H1 (cell line): ENCODE measurements at regions not wholly inside any gene's neighbourhood (a gene's known extent, or its start where the extent isn't known, plus 50 kb on each side); places are given as distances from the start of the nearest gene placed in this dataset.

Source experiments
- CTCF ChIA-PET: fragments of 300-600 bp; sonication (Branson Sonifier 250); formaldehyde crosslinking; loops from one replicate; lab custom pipeline; 2021; ENCODE audit not compliant: partially characterized antibody; lab: Charles Lee
- POLR2A ChIA-PET: fragments of 300-600 bp; sonication (Branson Sonifier 250); formaldehyde crosslinking; loops from one replicate; lab custom pipeline; 2021; ENCODE audit warnings: inconsistent platforms; ENCODE audit not compliant: partially characterized antibody; lab: Charles Lee
- DNase-seq, 2 experiments: peaks; one replicate each; pipeline versions ENCODE4 v3.0.0 to v3.0.0-alpha.2; 2010 to 2022; ENCODE audit warnings: low spot score in 2 of 2, low read depth in 1 of 2, mixed read lengths in 1 of 2
- FAIRE-seq: peaks from 2 replicates; lab custom pipeline; 2011; peaks lifted over from hg19 to GRCh38; lab: Jason Lieb, UNC
- H2AFZ ChIP-seq: 2 replicates; pipeline ENCODE4 v1.8.1; 2012; ENCODE audit warnings: low read length, inconsistent platforms
- H2AK5ac ChIP-seq: 2 replicates; pipeline ENCODE4 v1.6.1; 2013; ENCODE audit warnings: low read depth, low read length
- H2BK120ac ChIP-seq: replicated peaks from 2 replicates; pipeline ENCODE3; 2013; ENCODE audit warnings: low read depth, low read length, inconsistent platforms
- H2BK12ac ChIP-seq: 2 replicates; pipeline ENCODE4 v1.6.1; 2013; ENCODE audit warnings: low read depth, low read length
- H2BK15ac ChIP-seq: 2 replicates; pipeline ENCODE4 v1.6.1; 2013; ENCODE audit warnings: low read length
- H2BK20ac ChIP-seq: 2 replicates; pipeline ENCODE4 v1.6.1; 2013; ENCODE audit warnings: low read length
- H2BK5ac ChIP-seq: 2 replicates; pipeline ENCODE4 v1.6.1; 2013; ENCODE audit warnings: low read depth, low read length
- H3K14ac ChIP-seq: 2 replicates; pipeline ENCODE4 v1.6.1; 2013; ENCODE audit warnings: inconsistent platforms; ENCODE audit not compliant: insufficient read length
- H3K18ac ChIP-seq: 2 replicates; pipeline ENCODE4 v1.6.1; 2013; ENCODE audit warnings: low read length; ENCODE audit errors: extremely low read depth
- H3K23ac ChIP-seq: 2 replicates; pipeline ENCODE4 v1.6.1; 2013; ENCODE audit warnings: inconsistent platforms; ENCODE audit not compliant: insufficient read length
- H3K23me2 ChIP-seq: 2 replicates; pipeline ENCODE4 v1.6.1; 2013; ENCODE audit warnings: low read depth, low read length
- H3K27ac ChIP-seq: 2 replicates; pipeline ENCODE4 v1.6.1; 2011; ENCODE audit warnings: low read depth, low read length, inconsistent platforms
- H3K27me3 ChIP-seq, 4 experiments: replicated peaks in 1 of 4; 1 replicate in 1 of 4; 2 replicates in 3 of 4; pipeline versions ENCODE4 v1.6.1 to v1.8.1; 2011 to 2013; ENCODE audit warnings: low read length in 3 of 4, mild to moderate bottlenecking in 3 of 4, inconsistent platforms in 2 of 4, mixed read lengths in 2 of 4, moderate library complexity in 1 of 4; ENCODE audit not compliant: control insufficient read depth in 3 of 4, insufficient read depth in 3 of 4; ENCODE audit errors: extremely low read depth in 1 of 4
- H3K36me3 ChIP-seq, 4 experiments: 2 replicates each; pipeline versions ENCODE4 v1.6.1 to v1.8.1; 2011 to 2013; ENCODE audit warnings: mild to moderate bottlenecking in 4 of 4, low read length in 3 of 4, moderate library complexity in 2 of 4, control low read depth in 1 of 4, inconsistent platforms in 1 of 4; ENCODE audit not compliant: insufficient read depth in 4 of 4, control insufficient read depth in 2 of 4
- H3K4ac ChIP-seq: replicated peaks from 2 replicates; pipeline ENCODE3; 2013; ENCODE audit warnings: low read length, low read depth, mixed read lengths, inconsistent platforms; ENCODE audit not compliant: insufficient read length
- H3K4me1 ChIP-seq, 4 experiments: replicated peaks in 1 of 4; 1 replicate in 1 of 4; 2 replicates in 3 of 4; pipeline versions ENCODE4 v1.6.1 to v1.8.1; 2011 to 2013; ENCODE audit warnings: low read length in 3 of 4, inconsistent platforms in 2 of 4, mixed read lengths in 1 of 4; ENCODE audit not compliant: insufficient read depth in 4 of 4, control insufficient read depth in 3 of 4
- H3K4me2 ChIP-seq, 2 experiments: 2 replicates each; pipeline versions ENCODE4 v1.6.1 to v1.8.1; 2011 to 2013; ENCODE audit warnings: low read depth in 2 of 2, low read length in 2 of 2, control low read depth in 1 of 2, inconsistent platforms in 1 of 2, mild to moderate bottlenecking in 1 of 2; ENCODE audit not compliant: insufficient read depth in 1 of 2
- H3K4me3 ChIP-seq, 4 experiments: fragments of 200-600, 300-600 bp in 1 of 4; sonication (generic), shearing (Covaris generic), sonication (Bioruptor Twin) in 1 of 4; 2 replicates each; pipeline versions ENCODE4 v1.5.1 to v1.8.1; 2011 to 2016; ENCODE audit warnings: low read length in 4 of 4, low read depth in 3 of 4, control low read depth in 2 of 4, inconsistent platforms in 2 of 4, mild to moderate bottlenecking in 2 of 4, mixed read lengths in 1 of 4, moderate library complexity in 1 of 4; ENCODE audit not compliant: insufficient read depth in 2 of 4; ENCODE audit errors: extremely low read depth in 1 of 4
- H3K56ac ChIP-seq: replicated peaks from 2 replicates; pipeline ENCODE3; 2013; ENCODE audit warnings: low read depth, mild to moderate bottlenecking, mixed read lengths, low read length, inconsistent platforms; ENCODE audit not compliant: insufficient read length
- H3K79me1 ChIP-seq: 2 replicates; pipeline ENCODE4 v1.6.1; 2013; ENCODE audit warnings: low read depth, low read length, control low read depth
- H3K79me2 ChIP-seq, 2 experiments: 2 replicates each; pipeline versions ENCODE4 v1.6.1 to v1.8.1; 2012 to 2013; ENCODE audit warnings: low read length in 2 of 2, mild to moderate bottlenecking in 2 of 2, inconsistent platforms in 1 of 2; ENCODE audit not compliant: insufficient read depth in 2 of 2, control insufficient read depth in 1 of 2
- H3K9ac ChIP-seq, 4 experiments: replicated peaks in 1 of 4; 1 replicate in 1 of 4; 2 replicates in 3 of 4; pipeline versions ENCODE4 v1.6.1 to v1.8.1; 2011 to 2013; ENCODE audit warnings: low read depth in 3 of 4, low read length in 3 of 4, control low read depth in 2 of 4, mild to moderate bottlenecking in 2 of 4, moderate library complexity in 2 of 4, inconsistent platforms in 1 of 4; ENCODE audit errors: extremely low read depth in 1 of 4
- H3K9me3 ChIP-seq, 2 experiments: 2 replicates each; pipeline versions ENCODE4 v1.6.1 to v1.8.1; 2012 to 2013; ENCODE audit warnings: mild to moderate bottlenecking in 2 of 2, moderate library complexity in 2 of 2, control low read depth in 1 of 2, inconsistent platforms in 1 of 2, low read depth in 1 of 2, low read length in 1 of 2, mixed read lengths in 1 of 2; ENCODE audit not compliant: insufficient read depth in 2 of 2
- H4K20me1 ChIP-seq, 2 experiments: replicated peaks in 1 of 2; 2 replicates each; pipeline versions ENCODE3 to v1.8.1; 2011 to 2013; ENCODE audit warnings: inconsistent platforms in 2 of 2, low read length in 2 of 2, mild to moderate bottlenecking in 1 of 2; ENCODE audit not compliant: insufficient read depth in 2 of 2, control insufficient read depth in 1 of 2
- H4K5ac ChIP-seq: 2 replicates; pipeline ENCODE4 v1.6.1; 2013; ENCODE audit warnings: low read length, low read depth, mixed read lengths, inconsistent platforms; ENCODE audit not compliant: insufficient read length
- H4K8ac ChIP-seq: 2 replicates; pipeline ENCODE4 v1.8.0; 2013; ENCODE audit warnings: mild to moderate bottlenecking, moderate library complexity, low read length, inconsistent platforms; ENCODE audit not compliant: insufficient read depth; ENCODE audit errors: extremely low read depth
- H4K91ac ChIP-seq: replicated peaks from 2 replicates; pipeline ENCODE3; 2013; ENCODE audit warnings: low read length, mixed read lengths, inconsistent platforms; ENCODE audit not compliant: insufficient read length
- CHD1 ChIP-seq: IDR thresholded peaks from 2 replicates; pipeline ENCODE4 v1.6.1; 2012; ENCODE audit warnings: low read depth, low read length, improper control_type of control experiment
- CTBP2 ChIP-seq: IDR thresholded peaks from 2 replicates; pipeline ENCODE4 v1.7.0; 2011; ENCODE audit warnings: borderline replicate concordance, mild to moderate bottlenecking, moderate library complexity, mixed read lengths, low read length; ENCODE audit not compliant: insufficient read depth, insufficient read length
- EP300 ChIP-seq, 2 experiments: IDR thresholded peaks; 1 replicate in 1 of 2; 2 replicates in 1 of 2; pipeline ENCODE4 v1.6.1; 2011 to 2012; ENCODE audit warnings: low read depth in 2 of 2, low read length in 2 of 2, mild to moderate bottlenecking in 2 of 2, borderline replicate concordance in 1 of 2, inconsistent platforms in 1 of 2, moderate library complexity in 1 of 2
- FOSL1 ChIP-seq: IDR thresholded peaks from 2 replicates; pipeline ENCODE4 v1.6.1; 2011; ENCODE audit warnings: mild to moderate bottlenecking, low read depth, low read length, moderate library complexity; ENCODE audit not compliant: insufficient read depth
- POLR2A ChIP-seq, 2 experiments: IDR thresholded peaks; 1 replicate in 1 of 2; 2 replicates in 1 of 2; pipeline ENCODE4 v1.6.1; 2011; ENCODE audit warnings: low read depth in 2 of 2, low read length in 2 of 2, mild to moderate bottlenecking in 2 of 2; ENCODE audit errors: control extremely low read depth in 1 of 2
- SIN3A ChIP-seq, 2 experiments: IDR thresholded peaks in 1 of 2; conservative IDR thresholded peaks in 1 of 2; 2 replicates each; pipeline ENCODE4 v1.6.1; 2011 to 2012; ENCODE audit warnings: low read length in 2 of 2, improper control_type of control experiment in 1 of 2, low read depth in 1 of 2, mild to moderate bottlenecking in 1 of 2
- SIRT6 ChIP-seq: IDR thresholded peaks from one replicate; pipeline ENCODE4 v1.7.1; 2012; ENCODE audit warnings: low read length, inconsistent platforms
- SRF ChIP-seq: IDR thresholded peaks from 2 replicates; pipeline ENCODE4 v1.6.1; 2011; ENCODE audit warnings: mild to moderate bottlenecking, low read depth, low read length, moderate library complexity
- YY1 ChIP-seq: IDR thresholded peaks from 2 replicates; pipeline ENCODE4 v1.6.1; 2011; ENCODE audit warnings: low read depth, mild to moderate bottlenecking, low read length
- WGBS, 2 experiments: shearing (Covaris generic) in 1 of 2; methylation state at CpG; one replicate each; pipeline versions ENCODE4 v1.1.6 to v1.1.7; 2013 to 2015; ENCODE audit warnings: low lambda C conversion rate in 2 of 2, mixed read lengths in 2 of 2, inconsistent platforms in 1 of 2, low coverage in 1 of 2, missing lambda C conversion rate in 1 of 2; ENCODE audit not compliant: insufficient replicate concordance in 2 of 2, insufficient coverage in 1 of 2, insufficient read length in 1 of 2; ENCODE audit errors: extremely low coverage in 1 of 2, missing lambda C conversion rate in 1 of 2; 5-methylcytosine and 5-hydroxymethylcytosine counted together
- TF ChIP-seq, protein P1 (sequence below): IDR thresholded peaks from 2 replicates; pipeline ENCODE4 v1.6.1; 2012; ENCODE audit warnings: inconsistent platforms

- no peak overlapping the region for H3K9ac ChIP-seq
- no peak overlapping the region for H3K4ac ChIP-seq
- no peaks in the 10 kb centered on the region; the same call in 1 of the 2 replicates for H3K23me2 ChIP-seq
- no peaks in the 10 kb centered on the region for H3K27me3 ChIP-seq
- H2BK120ac ChIP-seq, result no peak overlapping the region
- no peak overlapping the region for H3K56ac ChIP-seq
- no peaks in the 10 kb centered on the region for H3K79me2 ChIP-seq
- H3K23ac ChIP-seq, result no peak overlapping the region
- no peaks in the 10 kb centered on the region for H3K4me1 ChIP-seq
- FAIRE-seq, result no peak
- WGBS, 2 experiments, result 82% methylated on average over 3 of the region's 3 CpGs; no CpG with 5 or more reads in 1 of the 2 experiments
- H2AK5ac ChIP-seq, result no peak overlapping the region
- H4K8ac ChIP-seq, result no peak overlapping the region
- no peak overlapping the region for H2BK12ac ChIP-seq
- H3K18ac ChIP-seq, result no peak overlapping the region
- no peak overlapping the region for H3K4me3 ChIP-seq
- no peak overlapping the region for H4K5ac ChIP-seq
- H3K4me2 ChIP-seq, result no peak overlapping the region
- ChIA-PET CTCF (no interaction called here), POLR2A (no interaction called here)
- DNase-seq, result no peak
- no peak overlapping the region for H3K14ac ChIP-seq
- H2BK5ac ChIP-seq, result no peak overlapping the region
- no peak overlapping the region for H3K27ac ChIP-seq
- H4K91ac ChIP-seq, result no peak overlapping the region
- peak overlapping the region; percentile 21; the same call in 1 of the 2 replicates for H2AFZ ChIP-seq
- H4K20me1 ChIP-seq, result no peaks in the 10 kb centered on the region
- H3K9me3 ChIP-seq, result no peaks in the 10 kb centered on the region
- no peak overlapping the region for H2BK20ac ChIP-seq
- no peak overlapping the region for H2BK15ac ChIP-seq
- H3K79me1 ChIP-seq, result no peaks in the 10 kb centered on the region
- H3K36me3 ChIP-seq, result no peaks in the 10 kb centered on the region
- TF ChIP-seq EP300 (IDR thresholded peaks at IDR 0.05; ENCODE audit: borderline replicate concordance in 1 of 2, low read depth in 2 of 2, low read length in 2 of 2) (no peak), SRF (no peak), YY1 (no peak), SIRT6 (no peak), POLR2A (IDR thresholded peaks at IDR 0.05; ENCODE audit: control extremely low read depth in 1 of 2, low read depth in 2 of 2, low read length in 2 of 2) (no peak), CHD1 (no peak), SIN3A (conservative IDR thresholded peaks at IDR 0.05 in 1 of 2, IDR thresholded peaks at IDR 0.05 in 1 of 2; ENCODE audit: low read depth in 1 of 2, low read length in 2 of 2) (no peak), CTBP2 (no peak), FOSL1 (no peak)
- TF ChIP-seq, protein P1, sequence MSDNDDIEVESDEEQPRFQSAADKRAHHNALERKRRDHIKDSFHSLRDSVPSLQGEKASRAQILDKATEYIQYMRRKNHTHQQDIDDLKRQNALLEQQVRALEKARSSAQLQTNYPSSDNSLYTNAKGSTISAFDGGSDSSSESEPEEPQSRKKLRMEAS, result no peak
Observed at GRCh38 chr7:9719721-9720120, 1254.0 kb upstream of the PHF14 start.
